HEK293 (cell line): ENCODE measurements at regions not wholly inside any gene's neighbourhood (a gene's known extent, or its start where the extent isn't known, plus 50 kb on each side); places are given as distances from the start of the nearest gene placed in this dataset.

Experiments
- CTCF ChIA-PET: fragments of 350-600 bp; formaldehyde crosslinking; extraction: SDS; loops from one replicate; lab custom pipeline; 2021; ENCODE audit warnings: antibody characterized with exemption; lab: Yijun Ruan, JAX
- POLR2A ChIA-PET: fragments of 300-600 bp; formaldehyde crosslinking; extraction: SDS; loops from one replicate; lab custom pipeline; 2020; ENCODE audit warnings: antibody characterized with exemption, inconsistent platforms; lab: Yijun Ruan, JAX
- H3K27ac ChIP-seq: fragments of 200-500 bp; sonication (Bioruptor generic); 2 replicates; pipeline ENCODE4 v1.5.1; 2014; ENCODE audit warnings: low read depth, low read length, control low read depth, inconsistent platforms; ENCODE audit errors: extremely low read depth
- H3K36me3 ChIP-seq, 2 experiments: fragments of 200-500 bp in 1 of 2; sonication (Bioruptor generic) in 1 of 2; 1 replicate in 1 of 2; 2 replicates in 1 of 2; pipeline ENCODE4 v1.5.1; 2014 to 2017; ENCODE audit warnings: inconsistent platforms in 2 of 2, low read length in 2 of 2; ENCODE audit not compliant: control insufficient read depth in 2 of 2, insufficient read depth in 1 of 2
- H3K4me1 ChIP-seq: fragments of 200-500 bp; sonication (Bioruptor generic); 2 replicates; pipeline ENCODE4 v1.5.1; 2014; ENCODE audit warnings: mild to moderate bottlenecking, low read length, inconsistent platforms; ENCODE audit not compliant: control insufficient read depth, insufficient read depth
- H3K4me3 ChIP-seq: 2 replicates; pipeline ENCODE4 v1.5.1; 2011; ENCODE audit warnings: low read depth, mild to moderate bottlenecking, control low read depth, low read length, moderate library complexity
- H3K9me3 ChIP-seq: fragments of 200-500 bp; sonication (Bioruptor generic); 2 replicates; pipeline ENCODE4 v1.5.1; 2014; ENCODE audit warnings: low read depth, low read length, inconsistent platforms; ENCODE audit not compliant: control insufficient read depth, insufficient read depth
- HOXC10 ChIP-seq: sonication (generic); formaldehyde crosslinking; IDR thresholded peaks from 2 replicates; pipeline ENCODE4 v1.8.1; 2023; ENCODE audit warnings: mild to moderate bottlenecking, missing genetic modification reagents
- KLF8 ChIP-seq: fragments of 450-650 bp; formaldehyde crosslinking; IDR thresholded peaks from 2 replicates; pipeline ENCODE4 v1.5.1; 2016; ENCODE audit warnings: missing biosample characterization, missing genetic modification characterization
- SETDB1 ChIP-seq: IDR thresholded peaks from one replicate; pipeline ENCODE4 v1.6.1; 2017; ENCODE audit warnings: mild to moderate bottlenecking, low read length, moderate library complexity, mixed read lengths; ENCODE audit not compliant: insufficient read length
- ZBTB20 ChIP-seq: fragments of 450-650 bp; formaldehyde crosslinking; IDR thresholded peaks from 2 replicates; pipeline ENCODE4 v1.5.1; 2016; ENCODE audit warnings: missing biosample characterization, missing genetic modification characterization
- ZBTB21 ChIP-seq: fragments of 450-650 bp; formaldehyde crosslinking; IDR thresholded peaks from 2 replicates; pipeline ENCODE4 v1.5.1; 2017; ENCODE audit warnings: missing biosample characterization, missing genetic modification characterization
- ZEB2 ChIP-seq: fragments of 450-650 bp; formaldehyde crosslinking; IDR thresholded peaks from 2 replicates; pipeline ENCODE4 v1.5.1; 2016; ENCODE audit warnings: missing biosample characterization, missing genetic modification characterization
- ZNF155 ChIP-seq: fragments of 450-650 bp; formaldehyde crosslinking; IDR thresholded peaks from 2 replicates; pipeline ENCODE4 v1.5.1; 2016; ENCODE audit warnings: missing biosample characterization, missing genetic modification characterization
- ZNF311 ChIP-seq: fragments of 450-650 bp; formaldehyde crosslinking; IDR thresholded peaks from 2 replicates; pipeline ENCODE4 v1.5.1; 2017; ENCODE audit warnings: missing biosample characterization, missing genetic modification characterization, borderline replicate concordance
- ZNF530 ChIP-seq: fragments of 450-650 bp; formaldehyde crosslinking; IDR thresholded peaks from 2 replicates; pipeline ENCODE4 v1.5.1; 2016; ENCODE audit warnings: low read depth, missing biosample characterization, missing genetic modification characterization
- ZNF596 ChIP-seq: fragments of 450-650 bp; IDR thresholded peaks from 2 replicates; pipeline ENCODE4 v1.5.0; 2018; ENCODE audit warnings: missing biosample characterization, mild to moderate bottlenecking, missing genetic modification characterization, moderate library complexity
- ZNF600 ChIP-seq: fragments of 450-650 bp; formaldehyde crosslinking; IDR thresholded peaks from 2 replicates; pipeline ENCODE4 v1.5.1; 2016; ENCODE audit warnings: missing biosample characterization, missing genetic modification characterization
- ZNF707 ChIP-seq: fragments of 450-650 bp; formaldehyde crosslinking; IDR thresholded peaks from 2 replicates; pipeline ENCODE4 v1.5.1; 2016; ENCODE audit warnings: missing biosample characterization, missing genetic modification characterization
- ZNF76 ChIP-seq: fragments of 450-650 bp; formaldehyde crosslinking; IDR thresholded peaks from 2 replicates; pipeline ENCODE4; 2016; ENCODE audit warnings: low read depth, missing biosample characterization, missing genetic modification characterization, borderline replicate concordance
- ZXDB ChIP-seq: fragments of 450-650 bp; formaldehyde crosslinking; IDR thresholded peaks from 2 replicates; pipeline ENCODE4 v1.5.1; 2016; ENCODE audit warnings: missing biosample characterization, missing genetic modification characterization
- TF ChIP-seq, protein P1 (sequence below): fragments of 450-650 bp; formaldehyde crosslinking; IDR thresholded peaks from 2 replicates; pipeline ENCODE4 v1.5.1; 2017; ENCODE audit warnings: missing biosample characterization, missing genetic modification characterization
- TF ChIP-seq, protein P2 (sequence below): IDR thresholded peaks from 2 replicates; pipeline ENCODE4 v1.6.1; 2011; ENCODE audit warnings: mild to moderate bottlenecking, low read depth, low read length, borderline replicate concordance
- TF ChIP-seq, protein P3 (sequence below): fragments of 450-650 bp; formaldehyde crosslinking; IDR thresholded peaks from 2 replicates; pipeline ENCODE4 v1.5.1; 2016; ENCODE audit warnings: missing biosample characterization, missing genetic modification characterization

DNA sequence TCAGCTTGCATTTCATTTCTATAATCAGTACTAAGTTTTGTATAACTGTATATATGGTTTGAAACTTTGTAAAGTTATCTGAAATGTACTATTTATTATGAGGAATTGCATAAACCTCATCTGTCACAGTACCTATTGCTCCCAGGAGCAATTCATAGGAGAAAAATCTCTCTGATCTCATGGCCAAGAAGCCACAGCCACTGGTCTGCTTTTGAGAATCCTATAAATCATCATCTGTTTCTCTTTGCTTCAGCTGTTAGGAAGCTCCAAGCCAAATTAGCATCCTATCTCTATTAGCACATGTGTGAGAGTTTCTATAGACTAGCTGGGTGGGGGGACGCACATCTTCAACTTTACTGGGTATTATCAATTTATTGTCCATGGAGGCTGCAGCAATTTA is 210.3 kb downstream of the CYP26B1 start:
- Histone ChIP-seq H3K27ac (no peak overlapping the region), H3K4me1 (no peaks in the 10 kb centered on the region), H3K4me3 (no peak overlapping the region), H3K9me3 (no peaks in the 10 kb centered on the region), H3K36me3 (no peaks in the 10 kb centered on the region)
- no peak for TF ChIP-seq KLF8
- ChIA-PET CTCF (interaction anchor here (0.6 to 2.6 kb wide), 6 partner anchors 8 to 396 kb away, joined by 3 to 16 read pairs (median 3); partner anchors contain the start of gene CYP26B1), POLR2A (interaction anchor here (0.6 kb wide), 1 partner anchor 419 kb away, joined by 4 read pairs; no protein-coding TSS in a partner anchor)

DNA sequence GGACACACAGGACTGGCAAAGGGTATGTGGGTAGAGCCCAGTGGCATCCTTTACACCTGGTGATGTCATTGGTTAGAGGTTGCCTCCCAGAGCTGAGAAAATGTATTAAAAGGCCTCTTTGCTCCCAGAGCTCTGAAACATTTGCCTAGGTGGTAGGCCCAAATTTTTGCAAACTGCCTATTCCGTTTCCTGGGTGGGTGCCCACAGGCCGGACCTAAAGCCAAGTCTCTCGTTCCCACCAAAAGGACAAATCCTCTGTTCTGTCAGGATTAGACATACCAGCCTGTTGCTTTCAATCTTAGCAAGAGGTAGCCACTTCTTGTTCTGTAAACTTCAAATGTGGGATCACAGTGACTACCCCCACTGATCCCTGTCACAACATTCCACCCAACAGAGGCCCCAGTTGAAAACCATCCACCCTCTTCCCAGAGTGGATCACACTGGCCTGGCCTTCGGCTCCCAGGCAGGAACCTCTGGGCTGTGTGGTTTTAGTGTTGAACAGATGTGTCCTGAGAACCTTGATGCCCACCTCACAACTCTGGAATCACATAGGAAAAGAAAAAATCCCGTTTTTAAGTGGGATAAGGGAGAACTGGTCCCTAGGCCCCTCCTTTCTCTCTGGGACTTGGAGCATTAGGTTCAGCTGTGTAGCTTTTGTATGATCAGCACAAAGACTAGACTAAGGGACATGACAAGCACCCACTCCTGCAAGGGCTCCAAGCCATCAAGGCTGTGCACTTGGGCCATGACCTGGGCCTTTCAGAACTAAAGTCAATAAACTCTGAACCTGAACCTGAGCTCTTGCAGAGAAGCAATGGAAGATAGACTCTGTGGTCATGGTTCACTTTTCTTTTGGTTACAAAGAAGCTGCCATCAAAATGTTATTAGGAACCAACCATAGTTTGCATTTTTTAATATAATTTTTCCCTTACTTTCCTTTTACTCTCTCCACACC is 211.3 kb downstream of the CYP26B1 start:
- Histone ChIP-seq H3K4me3 (no peak overlapping the region), H3K27ac (no peak overlapping the region), H3K4me1 (no peaks in the 10 kb centered on the region), H3K9me3 (no peaks in the 10 kb centered on the region), H3K36me3 (no peaks in the 10 kb centered on the region)
- TF ChIP-seq SETDB1 = no peak
- TF ChIP-seq ZXDB = no peak
- no peak for TF ChIP-seq ZNF155 (tag by site-specific recombination)
- no peak for TF ChIP-seq ZBTB20
- TF ChIP-seq, protein P1, sequence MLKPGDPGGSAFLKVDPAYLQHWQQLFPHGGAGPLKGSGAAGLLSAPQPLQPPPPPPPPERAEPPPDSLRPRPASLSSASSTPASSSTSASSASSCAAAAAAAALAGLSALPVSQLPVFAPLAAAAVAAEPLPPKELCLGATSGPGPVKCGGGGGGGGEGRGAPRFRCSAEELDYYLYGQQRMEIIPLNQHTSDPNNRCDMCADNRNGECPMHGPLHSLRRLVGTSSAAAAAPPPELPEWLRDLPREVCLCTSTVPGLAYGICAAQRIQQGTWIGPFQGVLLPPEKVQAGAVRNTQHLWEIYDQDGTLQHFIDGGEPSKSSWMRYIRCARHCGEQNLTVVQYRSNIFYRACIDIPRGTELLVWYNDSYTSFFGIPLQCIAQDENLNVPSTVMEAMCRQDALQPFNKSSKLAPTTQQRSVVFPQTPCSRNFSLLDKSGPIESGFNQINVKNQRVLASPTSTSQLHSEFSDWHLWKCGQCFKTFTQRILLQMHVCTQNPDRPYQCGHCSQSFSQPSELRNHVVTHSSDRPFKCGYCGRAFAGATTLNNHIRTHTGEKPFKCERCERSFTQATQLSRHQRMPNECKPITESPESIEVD (tag by site-specific recombination) = no peak
- no peak for TF ChIP-seq HOXC10 (CRISPR knock-in tag)
- TF ChIP-seq ZNF76 (tag by site-specific recombination) = no peak
- TF ChIP-seq ZNF600 (tag by site-specific recombination) = no peak
- no peak for TF ChIP-seq ZNF707
- CTCF ChIA-PET = interaction anchor here (1.0 to 2.6 kb wide), 5 partner anchors 8 to 214 kb away, joined by 3 to 16 read pairs (median 3); no protein-coding TSS in a partner anchor
- POLR2A ChIA-PET = interaction anchor here (0.6 kb wide), 1 partner anchor 418 kb away, joined by 4 read pairs; no protein-coding TSS in a partner anchor

DNA sequence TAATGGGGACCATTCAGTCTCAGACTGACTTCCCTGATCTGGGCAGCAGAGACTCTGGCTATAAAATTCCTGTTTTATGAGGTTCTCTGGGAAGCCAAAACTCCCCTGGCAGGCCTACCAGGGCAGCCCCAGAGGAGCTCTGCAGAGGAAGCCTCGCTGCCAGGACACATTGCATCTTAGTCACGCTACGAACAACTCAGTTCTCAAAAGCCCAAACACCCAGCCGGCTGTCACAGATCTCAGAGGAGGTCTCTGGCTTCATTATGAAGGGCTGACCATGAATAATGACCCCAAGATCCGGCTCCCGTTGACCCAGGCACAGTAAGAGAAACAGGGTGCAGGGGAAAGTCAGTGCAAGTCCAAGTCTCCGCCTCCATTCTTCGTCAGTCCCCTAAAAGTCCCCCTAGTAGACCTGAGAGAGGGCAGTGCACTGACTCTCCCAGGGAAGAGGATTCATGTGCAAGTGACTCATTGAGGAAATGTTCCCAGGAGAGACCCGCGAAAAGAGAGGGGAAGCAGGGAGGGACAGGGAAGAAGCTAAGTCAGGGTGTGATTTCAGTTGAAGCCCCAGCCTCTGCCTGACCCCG is 212.3 kb downstream of the CYP26B1 start:
- no peaks in the 10 kb centered on the region for H3K4me1 ChIP-seq
- no peak overlapping the region for H3K27ac ChIP-seq
- TF ChIP-seq, protein P2, sequence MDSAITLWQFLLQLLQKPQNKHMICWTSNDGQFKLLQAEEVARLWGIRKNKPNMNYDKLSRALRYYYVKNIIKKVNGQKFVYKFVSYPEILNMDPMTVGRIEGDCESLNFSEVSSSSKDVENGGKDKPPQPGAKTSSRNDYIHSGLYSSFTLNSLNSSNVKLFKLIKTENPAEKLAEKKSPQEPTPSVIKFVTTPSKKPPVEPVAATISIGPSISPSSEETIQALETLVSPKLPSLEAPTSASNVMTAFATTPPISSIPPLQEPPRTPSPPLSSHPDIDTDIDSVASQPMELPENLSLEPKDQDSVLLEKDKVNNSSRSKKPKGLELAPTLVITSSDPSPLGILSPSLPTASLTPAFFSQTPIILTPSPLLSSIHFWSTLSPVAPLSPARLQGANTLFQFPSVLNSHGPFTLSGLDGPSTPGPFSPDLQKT = no peak
- TF ChIP-seq ZNF596 (tag by site-specific recombination) (no peak), ZEB2 (no peak), ZNF530 (tag by site-specific recombination) (no peak), ZNF311 (no peak), ZBTB21 (tag by site-specific recombination) (no peak)
- TF ChIP-seq, protein P3, sequence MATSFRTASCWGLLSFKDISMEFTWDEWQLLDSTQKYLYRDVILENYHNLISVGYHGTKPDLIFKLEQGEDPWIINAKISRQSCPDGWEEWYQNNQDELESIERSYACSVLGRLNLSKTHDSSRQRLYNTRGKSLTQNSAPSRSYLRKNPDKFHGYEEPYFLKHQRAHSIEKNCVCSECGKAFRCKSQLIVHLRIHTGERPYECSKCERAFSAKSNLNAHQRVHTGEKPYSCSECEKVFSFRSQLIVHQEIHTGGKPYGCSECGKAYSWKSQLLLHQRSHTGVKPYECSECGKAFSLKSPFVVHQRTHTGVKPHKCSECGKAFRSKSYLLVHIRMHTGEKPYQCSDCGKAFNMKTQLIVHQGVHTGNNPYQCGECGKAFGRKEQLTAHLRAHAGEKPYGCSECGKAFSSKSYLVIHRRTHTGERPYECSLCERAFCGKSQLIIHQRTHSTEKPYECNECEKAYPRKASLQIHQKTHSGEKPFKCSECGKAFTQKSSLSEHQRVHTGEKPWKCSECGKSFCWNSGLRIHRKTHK (tag by site-specific recombination) = no peak
- no peaks in the 10 kb centered on the region for H3K9me3 ChIP-seq
- CTCF ChIA-PET = interaction anchor here (0.6 to 1.5 kb wide), 3 partner anchors 11 to 215 kb away, joined by 3 to 11 read pairs (median 5); no protein-coding TSS in a partner anchor
- no peaks in the 10 kb centered on the region for H3K36me3 ChIP-seq
- no peak overlapping the region for H3K4me3 ChIP-seq
- POLR2A ChIA-PET = no interaction called here
